Vagina (tissue), 2 donors: ENCODE measurements at regions not wholly inside any gene's neighbourhood (a gene's known extent, or its start where the extent isn't known, plus 50 kb on each side); places are given as distances from the start of the nearest gene placed in this dataset.

ENCODE experiments used
- CTCF ChIP-seq, 3 experiments: fragments of 450-650 bp in 2 of 3; fragments of 200-600 bp in 1 of 3; sonication (generic) in 1 of 3; IDR thresholded peaks; one replicate each; pipeline ENCODE4 v1.5.1; 2017 to 2019; ENCODE audit warnings: antibody characterized with exemption in 3 of 3, mild to moderate bottlenecking in 2 of 3, moderate library complexity in 2 of 3
- POLR2A ChIP-seq, 2 donors: fragments of 450-650 bp; IDR thresholded peaks; one replicate each; pipeline ENCODE4 v1.6.1; 2017; ENCODE audit warnings: antibody characterized with exemption in 2 of 2, mild to moderate bottlenecking in 2 of 2, moderate library complexity in 2 of 2
- POLR2AphosphoS5 ChIP-seq, 2 donors: sonication (generic); formaldehyde crosslinking; IDR thresholded peaks; one replicate each; pipeline ENCODE4 v1.9.0; 2017; ENCODE audit warnings: antibody characterized with exemption in 2 of 2, mild to moderate bottlenecking in 2 of 2, low read depth in 1 of 2; ENCODE audit not compliant: insufficient read depth in 1 of 2

- no peak for TF ChIP-seq CTCF (IDR thresholded peaks at IDR 0.05)
- no peak for TF ChIP-seq POLR2A (IDR thresholded peaks at IDR 0.05)
- no peak for TF ChIP-seq POLR2AphosphoS5 (IDR thresholded peaks at IDR 0.05; ENCODE audit: insufficient read depth in 1 of 2, low read depth in 1 of 2)
These were observed 102.0 kb upstream of the LRFN2 start for GRCh38 chr6:40689185-40689584.
